HEK293 (cell line): ENCODE measurements at regions not wholly inside any gene's neighbourhood (a gene's known extent, or its start where the extent isn't known, plus 50 kb on each side); places are given as distances from the start of the nearest gene placed in this dataset.

Source experiments
- SP7 ChIP-seq: fragments of 450-650 bp; formaldehyde crosslinking; IDR thresholded peaks from 2 replicates; pipeline ENCODE4 v1.5.1; 2016; ENCODE audit warnings: missing biosample characterization, missing genetic modification characterization
- ZNF138 ChIP-seq: fragments of 450-650 bp; formaldehyde crosslinking; IDR thresholded peaks from 2 replicates; pipeline ENCODE4 v1.5.1; 2016; ENCODE audit warnings: missing biosample characterization, missing genetic modification characterization, borderline replicate concordance
- ZNF280D ChIP-seq: fragments of 450-650 bp; formaldehyde crosslinking; IDR thresholded peaks from 2 replicates; pipeline ENCODE4 v1.5.1; 2016; ENCODE audit warnings: missing biosample characterization, missing genetic modification characterization

GRCh38 chr1:200351826-200352549 is 57.8 kb downstream of the ZNF281 start:
- TF ChIP-seq ZNF138 (tag by site-specific recombination) (no peak), SP7 (tag by site-specific recombination) (no peak), ZNF280D (tag by site-specific recombination) (no peak)
